Upper lobe of left lung (tissue), 6 donors: ENCODE measurements at regions not wholly inside any gene's neighbourhood (a gene's known extent, or its start where the extent isn't known, plus 50 kb on each side); places are given as distances from the start of the nearest gene placed in this dataset.

Source experiments
- ATAC-seq, 2 donors: fragments of 200-7000 bp; cut with Tn5 transposase; one replicate each; pipeline ENCODE4 v1.9.1; 2022; ENCODE audit warnings: mild to moderate bottlenecking in 2 of 2, moderate library complexity in 2 of 2; ENCODE audit not compliant: low FRiP score in 2 of 2
- DNase-seq, 2 donors: peaks; one replicate each; pipeline ENCODE4 v3.0.0-alpha.2; 2019 to 2020
- H3K27ac ChIP-seq, 4 donors: fragments of 200-600 bp; sonication (generic); one replicate each; pipeline ENCODE4 v1.5.1; 2016 to 2019
- H3K27me3 ChIP-seq, 4 donors: fragments of 200-600 bp; sonication (generic); one replicate each; pipeline ENCODE4 v1.5.1; 2017 to 2019
- H3K36me3 ChIP-seq, 4 donors: fragments of 200-600 bp; sonication (generic); one replicate each; pipeline ENCODE4 v1.5.1; 2016 to 2019
- H3K4me1 ChIP-seq, 4 donors: fragments of 200-600 bp; sonication (generic); one replicate each; pipeline ENCODE4 v1.5.1; 2018 to 2019
- H3K4me3 ChIP-seq, 4 donors: fragments of 200-600 bp; sonication (generic); one replicate each; pipeline ENCODE4 v1.5.1; 2017 to 2019; ENCODE audit warnings: mild to moderate bottlenecking in 2 of 4, moderate library complexity in 1 of 4
- H3K9me3 ChIP-seq, 4 donors: fragments of 200-600 bp; sonication (generic); one replicate each; pipeline ENCODE4 v1.5.1; 2018 to 2019
- CTCF ChIP-seq, 6 experiments: fragments of 450-650 bp in 4 of 6; fragments of 200-600 bp in 2 of 6; sonication (generic) in 2 of 6; IDR thresholded peaks; one replicate each; pipeline ENCODE4 v1.5.1; 2016 to 2019; ENCODE audit warnings: antibody characterized with exemption in 6 of 6
- EP300 ChIP-seq, 4 donors: sonication (generic); formaldehyde crosslinking; IDR thresholded peaks; one replicate each; pipeline ENCODE4 v1.5.1; 2017; ENCODE audit warnings: antibody characterized with exemption in 4 of 4, control low read depth in 2 of 4
- POLR2A ChIP-seq, 4 donors: fragments of 450-650 bp; IDR thresholded peaks; one replicate each; pipeline ENCODE4 v1.5.1; 2016 to 2017; ENCODE audit warnings: antibody characterized with exemption in 4 of 4, mild to moderate bottlenecking in 2 of 4
- POLR2AphosphoS5 ChIP-seq, 2 donors: sonication (generic); formaldehyde crosslinking; IDR thresholded peaks; one replicate each; pipeline ENCODE4 v1.5.1; 2017; ENCODE audit warnings: antibody characterized with exemption in 2 of 2
- WGBS, 2 donors: methylation state at CpG; one replicate each; pipeline ENCODE4 v1.1.5; 2017 to 2018; 5-methylcytosine and 5-hydroxymethylcytosine counted together
- donor health status: DM: no; HTN: no; CAD: no; lungs with moderate emphysema.
- donor health status: DM: no; HTN: yes; CAD: no; lungs with severe emphysema.

DNA sequence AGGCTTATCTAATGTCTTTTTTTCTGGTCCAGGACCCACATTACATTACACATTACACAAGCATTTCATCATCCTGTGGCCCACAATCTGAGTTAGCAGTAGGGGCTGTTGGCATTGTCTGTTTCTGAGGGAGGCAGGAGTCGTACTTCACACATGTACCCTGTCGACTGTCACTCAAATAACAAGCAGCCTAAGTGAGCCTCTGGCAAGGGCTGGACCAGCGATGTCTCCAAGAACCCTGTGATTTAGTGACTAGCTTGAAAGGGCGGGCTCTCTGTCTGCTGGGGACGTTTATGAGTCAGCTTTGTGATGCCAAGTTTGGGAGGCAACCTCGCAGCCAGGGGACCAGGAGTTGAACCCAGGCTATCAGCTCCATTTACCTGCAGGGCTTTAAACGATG, 251.4 kb downstream of the HS3ST3B1 start:
- Histone ChIP-seq H3K27me3 (no peaks in the 10 kb centered on the region), H3K4me3 (no peak overlapping the region), H3K9me3 (no peaks in the 10 kb centered on the region), H3K36me3 (no peaks in the 10 kb centered on the region), H3K4me1 (no peaks in the 10 kb centered on the region), H3K27ac (no peak overlapping the region)
- DNase-seq (no peak), ATAC-seq (no peak)
- TF ChIP-seq POLR2AphosphoS5 (IDR thresholded peaks at IDR 0.05) (no peak), POLR2A (IDR thresholded peaks at IDR 0.05) (no peak), EP300 (IDR thresholded peaks at IDR 0.05) (no peak), CTCF (IDR thresholded peaks at IDR 0.05) (no peak)
- WGBS, 2 donors = 72 to 76% methylated on average over 7 of the region's 7 CpGs

DNA sequence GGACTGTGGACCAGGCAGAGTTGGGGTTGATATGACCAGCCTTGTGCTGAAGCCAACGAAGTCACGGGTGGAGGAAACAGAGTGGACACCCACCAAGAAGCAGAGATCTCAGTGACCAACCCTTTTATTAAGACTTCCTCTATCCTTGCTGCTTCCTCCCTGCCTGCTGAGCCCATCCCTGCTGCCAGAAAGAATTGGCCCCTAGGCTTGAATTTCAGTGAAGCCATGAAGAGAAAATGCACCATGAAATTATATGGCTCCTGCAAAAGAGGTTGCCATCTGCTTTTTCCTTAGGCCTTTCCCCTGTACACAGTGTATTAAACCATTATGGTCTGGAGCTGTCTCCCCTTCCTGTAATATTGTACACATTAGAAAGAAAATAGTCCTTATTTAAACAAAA, 246.7 kb downstream of the HS3ST3B1 start:
- WGBS, 2 donors = 79 to 91% methylated on average over 2 of the region's 2 CpGs
- ATAC-seq (no peak), DNase-seq (no peak)
- Histone ChIP-seq H3K4me3 (no peak overlapping the region), H3K27me3 (no peaks in the 10 kb centered on the region), H3K9me3 (no peaks in the 10 kb centered on the region), H3K36me3 (no peaks in the 10 kb centered on the region), H3K4me1 (no peaks in the 10 kb centered on the region), H3K27ac (no peak overlapping the region)
- no peak for TF ChIP-seq EP300 (IDR thresholded peaks at IDR 0.05)
- TF ChIP-seq POLR2A (IDR thresholded peaks at IDR 0.05) = no peak
- TF ChIP-seq POLR2AphosphoS5 (IDR thresholded peaks at IDR 0.05) = no peak
- no peak for TF ChIP-seq CTCF (IDR thresholded peaks at IDR 0.05)

GRCh38 chr17:14547016-14547415, 246.1 kb downstream of the HS3ST3B1 start:
- no peak for DNase-seq
- Histone ChIP-seq H3K36me3 (no peaks in the 10 kb centered on the region), H3K27me3 (no peaks in the 10 kb centered on the region), H3K27ac (no peak overlapping the region), H3K9me3 (no peaks in the 10 kb centered on the region), H3K4me1 (no peaks in the 10 kb centered on the region), H3K4me3 (no peak overlapping the region)
- TF ChIP-seq EP300 (IDR thresholded peaks at IDR 0.05) (no peak), CTCF (IDR thresholded peaks at IDR 0.05) (no peak), POLR2A (IDR thresholded peaks at IDR 0.05) (no peak), POLR2AphosphoS5 (IDR thresholded peaks at IDR 0.05) (no peak)
- ATAC-seq = no peak
- 88 to 91% methylated on average over 5 of the region's 5 CpGs for WGBS, 2 donors

DNA sequence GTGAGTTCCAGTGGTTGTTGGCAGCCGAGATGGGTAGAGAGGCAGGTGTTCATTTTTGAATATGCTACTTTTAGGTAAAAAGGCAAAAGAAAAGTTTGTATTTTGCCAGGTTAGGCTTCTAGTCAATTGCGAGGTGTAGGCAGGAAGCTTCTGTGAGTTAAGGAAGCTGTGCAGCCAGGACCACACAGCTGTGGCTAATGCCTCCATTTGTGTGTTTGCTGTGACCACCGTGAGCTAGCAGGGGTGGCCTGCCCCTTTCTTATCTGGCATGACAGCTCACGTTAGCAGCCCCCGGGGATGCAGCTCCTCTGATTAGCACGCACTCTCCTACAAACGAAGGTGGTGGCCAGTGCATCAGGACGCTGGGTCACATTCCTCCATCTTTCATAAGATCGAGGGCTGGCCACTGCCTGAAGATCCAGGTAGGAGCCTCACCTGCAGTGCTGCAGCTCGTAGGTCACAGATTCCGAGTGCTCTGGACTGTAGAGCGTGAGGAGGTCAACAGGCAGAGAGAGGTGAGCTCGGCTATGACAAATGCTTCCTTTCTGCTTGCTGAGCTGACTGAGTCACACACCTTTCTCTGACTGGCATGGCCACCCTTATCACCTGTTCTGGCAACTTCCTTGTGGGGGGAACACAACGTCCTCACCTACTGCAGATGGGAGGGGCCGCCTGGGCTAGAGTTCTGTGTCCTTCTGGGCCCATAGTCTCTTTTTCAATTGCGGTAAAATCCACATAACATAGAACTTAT, 244.4 kb downstream of the HS3ST3B1 start:
- TF ChIP-seq CTCF (IDR thresholded peaks at IDR 0.05) (no peak), POLR2AphosphoS5 (IDR thresholded peaks at IDR 0.05) (no peak), POLR2A (IDR thresholded peaks at IDR 0.05) (no peak), EP300 (IDR thresholded peaks at IDR 0.05) (no peak)
- no peak overlapping the region for H3K4me3 ChIP-seq
- ATAC-seq (no peak), DNase-seq (no peak)
- H3K27ac ChIP-seq = no peak overlapping the region
- H3K4me1 ChIP-seq = no peaks in the 10 kb centered on the region
- WGBS, 2 donors = 35 to 54% methylated on average over 11 to 16 of the region's 16 CpGs
- no peaks in the 10 kb centered on the region for H3K9me3 ChIP-seq
- H3K27me3 ChIP-seq = no peaks in the 10 kb centered on the region
- no peaks in the 10 kb centered on the region for H3K36me3 ChIP-seq

DNA sequence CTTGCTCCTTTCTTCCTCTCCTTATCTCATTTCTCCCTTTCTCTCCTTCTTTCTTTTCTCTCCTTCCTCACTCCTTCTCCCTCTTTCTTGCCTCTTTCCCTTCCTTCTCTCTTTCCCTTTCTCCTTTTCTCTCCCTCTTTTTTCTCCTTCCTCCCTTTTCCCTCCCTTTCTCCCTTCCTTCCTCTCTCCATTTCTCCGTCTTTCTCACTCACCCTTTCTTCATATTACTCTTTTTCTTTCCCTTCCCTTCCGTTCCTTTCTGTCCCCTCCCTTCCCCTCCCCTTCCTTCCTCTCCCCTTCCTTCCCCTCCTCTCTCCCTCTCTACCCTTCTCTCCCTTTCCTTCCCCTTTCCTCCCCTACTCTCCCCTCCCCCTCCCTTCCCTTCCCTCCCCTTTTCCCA, 240.8 kb downstream of the HS3ST3B1 start:
- WGBS, 2 donors = 59 to 73% methylated on average over 2 of the region's 2 CpGs
- TF ChIP-seq POLR2A (IDR thresholded peaks at IDR 0.05) = no peak
- TF ChIP-seq EP300 (IDR thresholded peaks at IDR 0.05) = no peak
- TF ChIP-seq CTCF (IDR thresholded peaks at IDR 0.05) = no peak
- TF ChIP-seq POLR2AphosphoS5 (IDR thresholded peaks at IDR 0.05) = no peak
- Histone ChIP-seq H3K9me3 (no peaks in the 10 kb centered on the region), H3K27me3 (no peaks in the 10 kb centered on the region), H3K4me1 (no peaks in the 10 kb centered on the region), H3K36me3 (no peaks in the 10 kb centered on the region), H3K4me3 (no peak overlapping the region), H3K27ac (no peak overlapping the region)
- no peak for DNase-seq
- ATAC-seq = no peak
